ENCODE measurements at regions not wholly inside any gene's neighbourhood (a gene's known extent, or its start where the extent isn't known, plus 50 kb on each side); places are given as distances from the start of the nearest gene placed in this dataset.

- Histone ChIP-seq H3K9me3 (no peaks in the 10 kb centered on the region), H3K27me3 (peaks cover 0 to 25% (median 0%) of the 10 kb centered on the region in 4 donors), H3K36me3 (no peaks in the 10 kb centered on the region), H3K27ac (no peak overlapping the region), H3K4me1 (no peaks in the 10 kb centered on the region), H3K4me3 (no peak overlapping the region)
- 74 to 76% methylated on average over 26 of the region's 26 CpGs for WGBS, 2 donors
- no peak for TF ChIP-seq POLR2A (IDR thresholded peaks at IDR 0.05)
- TF ChIP-seq, protein P1, sequence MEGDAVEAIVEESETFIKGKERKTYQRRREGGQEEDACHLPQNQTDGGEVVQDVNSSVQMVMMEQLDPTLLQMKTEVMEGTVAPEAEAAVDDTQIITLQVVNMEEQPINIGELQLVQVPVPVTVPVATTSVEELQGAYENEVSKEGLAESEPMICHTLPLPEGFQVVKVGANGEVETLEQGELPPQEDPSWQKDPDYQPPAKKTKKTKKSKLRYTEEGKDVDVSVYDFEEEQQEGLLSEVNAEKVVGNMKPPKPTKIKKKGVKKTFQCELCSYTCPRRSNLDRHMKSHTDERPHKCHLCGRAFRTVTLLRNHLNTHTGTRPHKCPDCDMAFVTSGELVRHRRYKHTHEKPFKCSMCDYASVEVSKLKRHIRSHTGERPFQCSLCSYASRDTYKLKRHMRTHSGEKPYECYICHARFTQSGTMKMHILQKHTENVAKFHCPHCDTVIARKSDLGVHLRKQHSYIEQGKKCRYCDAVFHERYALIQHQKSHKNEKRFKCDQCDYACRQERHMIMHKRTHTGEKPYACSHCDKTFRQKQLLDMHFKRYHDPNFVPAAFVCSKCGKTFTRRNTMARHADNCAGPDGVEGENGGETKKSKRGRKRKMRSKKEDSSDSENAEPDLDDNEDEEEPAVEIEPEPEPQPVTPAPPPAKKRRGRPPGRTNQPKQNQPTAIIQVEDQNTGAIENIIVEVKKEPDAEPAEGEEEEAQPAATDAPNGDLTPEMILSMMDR (IDR thresholded peaks at IDR 0.05) = no peak
- intact Hi-C loops (cut with DNase I) = no loop called here
- DNase-seq = no peak
These were observed 643.9 kb downstream of the BRD1 start for GRCh38 chr22:49183826-49184216.

DNA sequence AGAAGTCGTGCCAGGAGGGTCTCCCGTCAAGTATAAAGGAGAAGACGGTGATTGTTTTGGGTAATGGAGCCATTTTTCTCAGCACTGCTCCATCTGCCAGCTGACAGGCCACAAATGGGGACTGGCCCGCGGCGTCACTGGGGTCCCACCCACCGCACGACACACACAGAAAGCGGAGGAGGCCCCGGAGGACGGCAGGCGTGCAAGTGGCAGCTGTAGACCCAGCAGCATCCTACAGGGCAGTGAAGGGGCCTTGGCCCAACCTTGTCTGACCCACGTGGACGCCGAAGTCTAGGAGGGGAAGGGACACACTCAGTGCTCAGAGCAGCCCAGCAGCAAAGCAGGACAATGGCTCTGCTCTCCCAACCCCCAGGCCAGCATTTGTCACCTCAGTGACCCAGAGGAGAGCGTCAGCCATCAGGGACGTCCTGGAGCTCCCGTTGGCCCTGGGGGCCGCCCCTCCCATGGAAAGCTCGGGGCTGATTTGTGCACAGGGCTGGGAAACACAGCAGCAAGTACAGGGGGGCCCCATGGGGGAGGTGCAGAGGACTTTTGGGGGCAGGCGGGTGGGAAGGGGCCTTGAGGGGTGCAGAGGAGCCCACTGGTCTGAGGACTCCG lies 644.4 kb downstream of the BRD1 start:
- no peak for TF ChIP-seq POLR2A (IDR thresholded peaks at IDR 0.05)
- TF ChIP-seq, protein P1 (IDR thresholded peaks at IDR 0.05) = no peak
- peaks cover 0 to 30% (median 0%) of the 10 kb centered on the region in 4 donors for H3K27me3 ChIP-seq
- no peaks in the 10 kb centered on the region for H3K36me3 ChIP-seq
- DNase-seq = no peak
- H3K27ac ChIP-seq = no peak overlapping the region
- 60 to 71% methylated on average over 3 to 7 of the region's 22 CpGs for WGBS, 2 donors
- H3K4me3 ChIP-seq = no peak overlapping the region
- no peaks in the 10 kb centered on the region for H3K9me3 ChIP-seq
- intact Hi-C loops (cut with DNase I) = no loop called here
- no peaks in the 10 kb centered on the region for H3K4me1 ChIP-seq

GRCh38 chr22:49182416-49182815 lies 645.3 kb downstream of the BRD1 start:
- TF ChIP-seq POLR2A (IDR thresholded peaks at IDR 0.05) = no peak
- TF ChIP-seq, protein P1 (IDR thresholded peaks at IDR 0.05) = no peak

DNA sequence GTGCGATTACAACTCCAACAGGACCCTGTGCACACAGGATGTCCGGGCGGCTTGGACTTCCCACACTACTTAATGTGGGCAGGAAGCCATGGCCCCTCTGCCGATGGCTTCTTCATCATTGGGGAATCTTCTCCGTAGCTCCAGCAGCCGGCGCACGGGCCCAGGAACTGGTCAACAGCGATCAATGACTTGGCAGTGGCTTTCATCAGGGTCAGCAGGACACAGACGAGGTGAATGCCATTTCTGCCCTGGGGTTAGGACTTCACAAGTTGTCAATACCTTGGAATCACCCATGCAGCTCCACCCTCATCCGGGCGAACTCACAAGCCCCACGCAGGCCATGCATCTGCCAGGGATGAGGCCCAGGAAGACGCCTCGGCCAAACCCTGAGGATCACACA lies 645.7 kb downstream of the BRD1 start:
- H3K27me3 ChIP-seq = peaks cover 0 to 39% (median 0%) of the 10 kb centered on the region in 4 donors
- TF ChIP-seq, protein P1 (IDR thresholded peaks at IDR 0.05) = no peak
- no peak for TF ChIP-seq POLR2A (IDR thresholded peaks at IDR 0.05)
- H3K36me3 ChIP-seq = no peaks in the 10 kb centered on the region
- intact Hi-C loops (cut with DNase I) = no loop called here
- no peaks in the 10 kb centered on the region for H3K9me3 ChIP-seq
- WGBS, 2 donors = 78% methylated on average over 8 of the region's 15 CpGs; no CpG with 5 or more reads in 1 of the 2 donors
- no peak for DNase-seq
- H3K27ac ChIP-seq = no peak overlapping the region
- H3K4me1 ChIP-seq = no peaks in the 10 kb centered on the region
- H3K4me3 ChIP-seq = no peak overlapping the region

More at GRCh38 chr22:49182416-49182815, 645.3 kb downstream of the BRD1 start:
- H3K36me3 ChIP-seq = no peaks in the 10 kb centered on the region
- no peak for DNase-seq
- intact Hi-C loops (cut with DNase I) = no loop called here
- no peak overlapping the region for H3K27ac ChIP-seq
- H3K4me1 ChIP-seq = no peaks in the 10 kb centered on the region
- WGBS, 2 donors = 80 to 88% methylated on average over 1 to 15 of the region's 20 CpGs
- no peaks in the 10 kb centered on the region for H3K9me3 ChIP-seq
- H3K27me3 ChIP-seq = peaks cover 0 to 39% (median 0%) of the 10 kb centered on the region in 4 donors
- H3K4me3 ChIP-seq = no peak overlapping the region

DNA sequence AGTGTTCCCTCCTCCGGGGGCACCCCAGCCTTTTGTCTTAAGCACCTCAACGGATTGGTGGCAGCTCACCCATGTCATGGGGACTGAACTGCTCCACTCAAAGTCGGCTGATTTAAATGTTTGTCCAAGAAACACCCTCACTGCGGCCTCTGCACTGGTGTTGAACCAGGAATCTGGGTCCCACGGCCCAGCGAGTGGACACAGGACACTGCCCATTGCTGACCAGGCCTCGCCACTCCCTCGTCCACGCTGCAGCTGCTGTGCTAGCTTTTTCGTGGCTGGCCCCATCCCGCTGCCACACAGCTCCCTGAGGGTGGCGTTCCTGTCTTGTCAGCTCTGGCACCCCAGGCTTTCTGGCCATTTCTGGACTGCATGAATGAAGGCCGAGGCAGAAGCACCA lies 646.2 kb downstream of the BRD1 start:
- Histone ChIP-seq H3K27ac (no peak overlapping the region), H3K4me1 (no peaks in the 10 kb centered on the region), H3K4me3 (no peak overlapping the region), H3K27me3 (peaks cover 0 to 39% (median 0%) of the 10 kb centered on the region in 4 donors), H3K9me3 (no peaks in the 10 kb centered on the region), H3K36me3 (no peaks in the 10 kb centered on the region)
- WGBS, 2 donors = 59 to 79% methylated on average over 6 to 12 of the region's 13 CpGs
- TF ChIP-seq, protein P1 (IDR thresholded peaks at IDR 0.05) = no peak
- no peak for TF ChIP-seq POLR2A (IDR thresholded peaks at IDR 0.05)
- intact Hi-C loops (cut with DNase I) = no loop called here
- DNase-seq = no peak

All from esophagus squamous epithelium (tissue), 5 donors.